GM23338 (cell line): ENCODE measurements at regions not wholly inside any gene's neighbourhood (a gene's known extent, or its start where the extent isn't known, plus 50 kb on each side); places are given as distances from the start of the nearest gene placed in this dataset.

Experiments used
- ATAC-seq: fragments of 200-7000 bp; cut with Tn5 transposase; 3 replicates; pipeline ENCODE4 v1.9.1; 2020
- DNase-seq: peaks from one replicate; pipeline ENCODE4 v3.0.0-alpha.2; 2015; ENCODE audit warnings: low spot score
- H2AFZ ChIP-seq: fragments of 200-600 bp; sonication (generic); 2 replicates; pipeline ENCODE4 v1.8.0; 2016; ENCODE audit warnings: antibody characterized with exemption, mild to moderate bottlenecking, moderate library complexity
- H3F3A ChIP-seq: fragments of 200-600 bp; sonication (generic); replicated peaks from 2 replicates; pipeline ENCODE4 v1.8.0; 2017; ENCODE audit warnings: antibody characterized with exemption, mixed run types, low read depth
- H3K27ac ChIP-seq: fragments of 200-600 bp; sonication (generic); 2 replicates; pipeline ENCODE4 v1.6.1; 2016; ENCODE audit warnings: low read depth
- H3K27me3 ChIP-seq: fragments of 200-600 bp; sonication (generic); 2 replicates; pipeline ENCODE4 v1.8.0; 2016; ENCODE audit warnings: mild to moderate bottlenecking, mixed run types, moderate library complexity; ENCODE audit not compliant: insufficient read depth
- H3K36me3 ChIP-seq: fragments of 200-600 bp; sonication (generic); 2 replicates; pipeline ENCODE4 v1.8.0; 2016; ENCODE audit warnings: mild to moderate bottlenecking; ENCODE audit not compliant: insufficient read depth
- H3K4me1 ChIP-seq: fragments of 200-600 bp; sonication (generic); 2 replicates; pipeline ENCODE4 v1.8.0; 2016; ENCODE audit warnings: mild to moderate bottlenecking, moderate library complexity; ENCODE audit not compliant: insufficient read depth
- H3K4me2 ChIP-seq: fragments of 200-600 bp; sonication (generic); 2 replicates; pipeline ENCODE4 v1.7.1; 2017; ENCODE audit warnings: mixed run types
- H3K4me3 ChIP-seq: fragments of 200-600 bp; sonication (generic); 2 replicates; pipeline ENCODE4 v1.6.1; 2016; ENCODE audit warnings: mixed run types
- H3K79me2 ChIP-seq: fragments of 200-600 bp; sonication (generic); replicated peaks from 2 replicates; pipeline ENCODE4 v1.8.0; 2017; ENCODE audit warnings: mild to moderate bottlenecking; ENCODE audit not compliant: insufficient read depth
- H3K9me2 ChIP-seq: fragments of 200-600 bp; sonication (generic); 2 replicates; pipeline ENCODE4 v1.8.0; 2017; ENCODE audit not compliant: insufficient read depth
- H4K20me1 ChIP-seq: fragments of 200-600 bp; sonication (generic); replicated peaks from 2 replicates; pipeline ENCODE4 v1.8.0; 2017; ENCODE audit warnings: mild to moderate bottlenecking; ENCODE audit not compliant: insufficient read depth
- H3K27ac Mint-ChIP-seq: 2 replicates; pipeline ENCODE4 v1.8.0; 2020; ENCODE audit warnings: inconsistent platforms, mild to moderate bottlenecking, moderate library complexity, mixed read lengths
- H3K27me3 Mint-ChIP-seq: 3 replicates; pipeline ENCODE4 v1.8.0; 2022; ENCODE audit warnings: low read depth, mild to moderate bottlenecking, moderate library complexity, mixed read lengths, inconsistent platforms; ENCODE audit not compliant: insufficient read depth, poor library complexity
- H3K36me3 Mint-ChIP-seq: 3 replicates; pipeline ENCODE4 v1.8.0; 2021; ENCODE audit warnings: low read depth, mild to moderate bottlenecking, inconsistent platforms, moderate library complexity, mixed read lengths
- H3K4me1 Mint-ChIP-seq: 3 replicates; pipeline ENCODE4 v1.8.0; 2020; ENCODE audit warnings: mild to moderate bottlenecking, inconsistent platforms, mixed read lengths
- H3K4me3 Mint-ChIP-seq: 3 replicates; pipeline ENCODE4 v1.8.0; 2021; ENCODE audit warnings: moderate library complexity, mild to moderate bottlenecking, inconsistent platforms, mixed read lengths
- H3K9me3 Mint-ChIP-seq: 3 replicates; pipeline ENCODE4 v1.8.0; 2020; ENCODE audit warnings: moderate library complexity, mild to moderate bottlenecking, inconsistent platforms, mixed read lengths
- CREB1 ChIP-seq: fragments of 250-450 bp; sonication (Bioruptor Pico); IDR thresholded peaks from 2 replicates; pipeline ENCODE4 v1.5.0; 2020; ENCODE audit warnings: low read depth, mild to moderate bottlenecking, moderate library complexity
- CTCF ChIP-seq, 2 experiments: fragments of 200-600 bp in 1 of 2; sonication (generic) in 1 of 2; conservative IDR thresholded peaks; 2 replicates each; pipeline versions ENCODE4 v1.5.1 to v1.6.1; 2016 to 2017; ENCODE audit warnings: antibody characterized with exemption in 2 of 2, low read depth in 2 of 2, mild to moderate bottlenecking in 2 of 2, moderate library complexity in 1 of 2
- ETS1 ChIP-seq: IDR thresholded peaks from 2 replicates; pipeline ENCODE4 v1.6.1; 2016; ENCODE audit warnings: antibody characterized with exemption
- STAT1 ChIP-seq: IDR thresholded peaks from one replicate; pipeline ENCODE4 v1.6.1; 2016; ENCODE audit warnings: antibody characterized with exemption; ENCODE audit not compliant: unreplicated experiment

- no peak for TF ChIP-seq CTCF (conservative IDR thresholded peaks at IDR 0.05; ENCODE audit: low read depth in 2 of 2)
- no peak for TF ChIP-seq STAT1
Observed at GRCh38 chr12:59972905-59973304, 377.1 kb downstream of the SLC16A7 start (continued).

- Histone ChIP-seq H2AFZ (no peak overlapping the region), H3K27ac (no peak overlapping the region), H3K36me3 (no peaks in the 10 kb centered on the region), H3K79me2 (no peaks in the 10 kb centered on the region), H3K9me2 (no peaks in the 10 kb centered on the region), H3K4me2 (no peak overlapping the region), H3K4me1 (no peaks in the 10 kb centered on the region), H3K4me3 (no peak overlapping the region), H3F3A (no peaks in the 10 kb centered on the region), H4K20me1 (no peaks in the 10 kb centered on the region), H3K27me3 (no peaks in the 10 kb centered on the region)
- Mint-ChIP-seq H3K4me3 (no peak overlapping the region), H3K9me3 (no peaks in the 10 kb centered on the region), H3K36me3 (no peaks in the 10 kb centered on the region), H3K27me3 (no peaks in the 10 kb centered on the region), H3K4me1 (no peaks in the 10 kb centered on the region), H3K27ac (no peak overlapping the region)
- DNase-seq: no peak
- TF ChIP-seq CTCF (conservative IDR thresholded peaks at IDR 0.05; ENCODE audit: low read depth in 2 of 2): no peak
- TF ChIP-seq STAT1: no peak
- no peak for ATAC-seq
Observed at GRCh38 chr12:59973515-59973914, 377.7 kb downstream of the SLC16A7 start.

GRCh38 chr12:59977779-59978178 is 381.9 kb downstream of the SLC16A7 start:
- Histone ChIP-seq H3K27ac (no peak overlapping the region), H3K27me3 (no peaks in the 10 kb centered on the region), H3K79me2 (no peaks in the 10 kb centered on the region), H3K4me1 (no peaks in the 10 kb centered on the region), H2AFZ (no peak overlapping the region), H4K20me1 (no peaks in the 10 kb centered on the region), H3F3A (no peaks in the 10 kb centered on the region), H3K36me3 (no peaks in the 10 kb centered on the region), H3K4me2 (no peak overlapping the region), H3K9me2 (no peaks in the 10 kb centered on the region), H3K4me3 (no peak overlapping the region)
- ATAC-seq: no peak
- H3K36me3 Mint-ChIP-seq: no peaks in the 10 kb centered on the region
- H3K4me3 Mint-ChIP-seq: no peak overlapping the region
- no peaks in the 10 kb centered on the region for H3K4me1 Mint-ChIP-seq
- TF ChIP-seq CREB1 (CRISPR knock-in tag): no peak
- TF ChIP-seq ETS1: no peak
- no peak for DNase-seq
- no peaks in the 10 kb centered on the region for H3K27me3 Mint-ChIP-seq
- no peak overlapping the region for H3K27ac Mint-ChIP-seq
- no peaks in the 10 kb centered on the region for H3K9me3 Mint-ChIP-seq
